OCI-LY7 (cell line): ENCODE measurements at regions not wholly inside any gene's neighbourhood (a gene's known extent, or its start where the extent isn't known, plus 50 kb on each side); places are given as distances from the start of the nearest gene placed in this dataset.

Experiments
- BruUV-seq: library from RNA; stranded (reverse); fragments of 400-500 nt; replicated peaks from 2 replicates; lab custom pipeline; 2021; lab: Mats Ljungman, UMichigan
- CTCF ChIA-PET: fragments of 300-600 bp; sonication (Branson Sonifier 250); formaldehyde crosslinking; loops from one replicate; lab custom pipeline; 2022; ENCODE audit warnings: antibody characterized with exemption; ENCODE audit not compliant: unreplicated experiment; lab: Charles Lee
- POLR2A ChIA-PET: fragments of 300-600 bp; sonication (Branson Sonifier 250); formaldehyde crosslinking; loops from one replicate; lab custom pipeline; 2022; ENCODE audit warnings: antibody characterized with exemption; lab: Charles Lee
- DNase-seq: peaks from one replicate; pipeline ENCODE4 v3.0.0-alpha.2; 2015; ENCODE audit warnings: low spot score
- H2AFZ ChIP-seq: fragments of 200-600 bp; sonication (generic), shearing (Covaris generic); 2 replicates; pipeline ENCODE4 v1.6.1; 2014; ENCODE audit warnings: mild to moderate bottlenecking, antibody characterized with exemption, low read length, moderate library complexity
- H3K27ac ChIP-seq: fragments of 200-600 bp; sonication (generic); 2 replicates; pipeline ENCODE4 v1.5.1; 2014; ENCODE audit warnings: mixed run types, low read depth, mild to moderate bottlenecking, moderate library complexity, low read length, inconsistent platforms; ENCODE audit not compliant: poor library complexity, severe bottlenecking
- H3K36me3 ChIP-seq: fragments of 200-600 bp; sonication (generic); 2 replicates; pipeline ENCODE4 v1.6.1; 2014; ENCODE audit warnings: mild to moderate bottlenecking, antibody characterized with exemption, low read length, moderate library complexity, mixed read lengths; ENCODE audit not compliant: insufficient read depth
- H3K4me1 ChIP-seq: fragments of 200-600 bp; sonication (generic); 2 replicates; pipeline ENCODE4 v1.5.1; 2014; ENCODE audit warnings: mild to moderate bottlenecking, low read length; ENCODE audit not compliant: insufficient read depth, poor library complexity, severe bottlenecking
- H3K4me2 ChIP-seq: fragments of 200-600 bp; sonication (generic); 2 replicates; pipeline ENCODE4 v1.6.1; 2014; ENCODE audit warnings: mild to moderate bottlenecking, low read length
- H3K4me3 ChIP-seq: fragments of 200-600 bp; sonication (generic); 2 replicates; pipeline ENCODE4 v1.5.1; 2014; ENCODE audit warnings: mild to moderate bottlenecking, low read depth, low read length; ENCODE audit not compliant: poor library complexity, severe bottlenecking
- H3K79me2 ChIP-seq: fragments of 200-600 bp; sonication (generic); 2 replicates; pipeline ENCODE4 v1.6.1; 2016; ENCODE audit warnings: low read depth, mild to moderate bottlenecking, low read length, moderate library complexity, mixed read lengths; ENCODE audit not compliant: insufficient read depth
- H3K9me2 ChIP-seq: fragments of 200-600 bp; sonication (generic); 2 replicates; pipeline ENCODE4 v1.6.1; 2016; ENCODE audit warnings: mild to moderate bottlenecking, low read length, mixed read lengths; ENCODE audit not compliant: insufficient read depth
- H3K9me3 ChIP-seq: fragments of 200-600 bp; sonication (generic); 2 replicates; pipeline ENCODE4 v1.6.1; 2014; ENCODE audit warnings: mild to moderate bottlenecking, mixed run types, low read length, mixed read lengths
- H4K20me1 ChIP-seq: fragments of 200-600 bp; sonication (generic); 2 replicates; pipeline ENCODE4 v1.6.1; 2014; ENCODE audit warnings: mild to moderate bottlenecking, antibody characterized with exemption, low read length, moderate library complexity, mixed read lengths; ENCODE audit not compliant: insufficient read depth
- CTCF ChIP-seq: fragments of 200-600 bp; sonication (generic); conservative IDR thresholded peaks from 2 replicates; pipeline ENCODE4 v1.5.1; 2014; ENCODE audit warnings: mild to moderate bottlenecking, antibody characterized with exemption, low read length, moderate library complexity, mixed read lengths
- EZH2phosphoT487 ChIP-seq: fragments of 200-600 bp; sonication (generic); IDR thresholded peaks from 2 replicates; pipeline ENCODE4 v1.6.1; 2018; ENCODE audit warnings: low read depth, borderline replicate concordance, mild to moderate bottlenecking, mixed run types, antibody characterized with exemption, low read length, moderate library complexity, mixed read lengths
- intact Hi-C: fragments of 100-400 bp; cut with micrococcal nuclease; formaldehyde crosslinking; loops from one replicate; pipeline ENCODE4 v1.10.0; 2022; ENCODE audit not compliant: unreplicated experiment

- intact Hi-C loops, result no loop called here
- no peaks in the 10 kb centered on the region for H3K79me2 ChIP-seq
- no peak overlapping the region for H3K4me2 ChIP-seq
- no peak overlapping the region for H3K27ac ChIP-seq
- ChIA-PET POLR2A (interaction anchor here (0.6 kb wide), 1 partner anchor 339 kb away, joined by 4 read pairs; no protein-coding TSS in a partner anchor), CTCF (no interaction called here)
- H3K9me2 ChIP-seq, result no peaks in the 10 kb centered on the region
- H3K9me3 ChIP-seq, result no peaks in the 10 kb centered on the region
- TF ChIP-seq EZH2phosphoT487 (no peak), CTCF (no peak)
- no TSS peak for BruUV-seq
- no peaks in the 10 kb centered on the region for H4K20me1 ChIP-seq
- H3K4me1 ChIP-seq, result no peaks in the 10 kb centered on the region
- no peak for DNase-seq
- no peak overlapping the region for H3K4me3 ChIP-seq
- H3K36me3 ChIP-seq, result no peaks in the 10 kb centered on the region
- H2AFZ ChIP-seq, result no peak overlapping the region
These were observed 101.0 kb downstream of the SKIDA1 start for GRCh38 chr10:21424459-21424861.

GRCh38 chr10:21423850-21424249 lies 101.6 kb downstream of the SKIDA1 start:
- H3K4me1 ChIP-seq, result no peaks in the 10 kb centered on the region
- TF ChIP-seq EZH2phosphoT487 (no peak), CTCF (no peak)
- no peak for DNase-seq
- no peaks in the 10 kb centered on the region for H3K79me2 ChIP-seq
- no peaks in the 10 kb centered on the region for H3K36me3 ChIP-seq
- intact Hi-C loops, result no loop called here
- H4K20me1 ChIP-seq, result no peaks in the 10 kb centered on the region
- no peak overlapping the region for H3K4me3 ChIP-seq
- no peak overlapping the region for H3K4me2 ChIP-seq
- H3K27ac ChIP-seq, result no peak overlapping the region
- H2AFZ ChIP-seq, result no peak overlapping the region
- CTCF ChIA-PET, result no interaction called here
- POLR2A ChIA-PET, result interaction anchor here (0.6 kb wide), 1 partner anchor 15 kb away, joined by 3 read pairs; no protein-coding TSS in a partner anchor
- no TSS peak for BruUV-seq
- H3K9me3 ChIP-seq, result no peaks in the 10 kb centered on the region
- H3K9me2 ChIP-seq, result no peaks in the 10 kb centered on the region

- no peaks in the 10 kb centered on the region for H4K20me1 ChIP-seq
- no TSS peak for BruUV-seq
- no peak overlapping the region for H2AFZ ChIP-seq
- no peak for TF ChIP-seq CTCF
- TF ChIP-seq EZH2phosphoT487, result no peak
- ChIA-PET CTCF (no interaction called here), POLR2A (interaction anchor here (0.6 kb wide), 2 partner anchors 16 to 28 kb away, joined by 3 read pairs; no protein-coding TSS in a partner anchor)
- no peaks in the 10 kb centered on the region for H3K79me2 ChIP-seq
- H3K4me1 ChIP-seq, result no peaks in the 10 kb centered on the region
- no peak overlapping the region for H3K27ac ChIP-seq
- H3K4me2 ChIP-seq, result no peak overlapping the region
- H3K9me3 ChIP-seq, result no peaks in the 10 kb centered on the region
- intact Hi-C loops, result no loop called here
- no peaks in the 10 kb centered on the region for H3K9me2 ChIP-seq
- no peaks in the 10 kb centered on the region for H3K36me3 ChIP-seq
- DNase-seq, result no peak
- H3K4me3 ChIP-seq, result no peak overlapping the region
These were observed 102.1 kb downstream of the SKIDA1 start for GRCh38 chr10:21423338-21423737.
